Activated naive CD8-positive, alpha-beta T cell (primary cell): ENCODE measurements at regions not wholly inside any gene's neighbourhood (a gene's known extent, or its start where the extent isn't known, plus 50 kb on each side); places are given as distances from the start of the nearest gene placed in this dataset.
"Not testable (repeated sequence)": the region's sequence is repeated elsewhere in the genome, so short reads cannot be mapped to it uniquely, and the experiment has no call there.

Experiments
- H3K27ac Mint-ChIP-seq: one replicate; pipeline ENCODE4 v1.8.0; 2021; ENCODE audit warnings: mixed read lengths
- H3K27me3 Mint-ChIP-seq: one replicate; pipeline ENCODE4 v1.8.0; 2021; ENCODE audit warnings: mixed read lengths
- H3K36me3 Mint-ChIP-seq: one replicate; pipeline ENCODE4 v1.8.0; 2021; ENCODE audit warnings: mixed read lengths
- H3K4me1 Mint-ChIP-seq: one replicate; pipeline ENCODE4 v1.8.0; 2021; ENCODE audit warnings: low read depth, mixed read lengths
- H3K4me3 Mint-ChIP-seq: one replicate; pipeline ENCODE4 v1.8.0; 2021; ENCODE audit warnings: mild to moderate bottlenecking, mixed read lengths
- H3K9me3 Mint-ChIP-seq: one replicate; pipeline ENCODE4 v1.8.0; 2021; ENCODE audit warnings: low read depth, mixed read lengths

DNA sequence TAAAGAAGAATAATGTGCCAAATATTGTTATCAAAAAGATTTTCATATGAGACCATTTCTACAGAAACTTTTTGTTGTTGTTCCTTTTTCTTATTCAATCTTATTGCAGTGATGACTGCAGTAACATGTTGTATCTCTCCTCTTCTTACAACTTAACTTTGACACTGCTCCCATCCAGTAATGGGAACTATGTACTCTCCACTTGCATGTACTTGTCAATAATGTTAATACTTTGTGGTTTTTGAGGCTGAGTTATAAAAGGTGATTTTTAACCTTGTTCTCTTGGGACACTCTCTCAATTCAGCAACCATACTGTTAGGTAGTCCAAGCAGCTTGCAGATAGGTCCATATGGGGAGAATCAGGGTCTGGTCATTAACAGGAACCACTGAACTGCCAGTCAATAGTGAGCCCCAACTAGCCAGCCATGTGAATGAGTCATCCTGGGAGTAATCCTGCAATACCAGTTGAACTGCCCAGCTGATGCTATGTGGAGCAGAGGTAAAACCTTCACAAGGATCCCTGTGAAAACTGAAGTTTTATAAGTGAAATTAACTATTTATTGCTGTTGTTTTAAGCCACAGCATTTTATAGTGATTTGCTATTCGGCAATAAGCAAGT lies 199.6 kb upstream of the DAB2 start:
- peaks cover 9% of the 10 kb centered on the region for H3K27me3 Mint-ChIP-seq

DNA sequence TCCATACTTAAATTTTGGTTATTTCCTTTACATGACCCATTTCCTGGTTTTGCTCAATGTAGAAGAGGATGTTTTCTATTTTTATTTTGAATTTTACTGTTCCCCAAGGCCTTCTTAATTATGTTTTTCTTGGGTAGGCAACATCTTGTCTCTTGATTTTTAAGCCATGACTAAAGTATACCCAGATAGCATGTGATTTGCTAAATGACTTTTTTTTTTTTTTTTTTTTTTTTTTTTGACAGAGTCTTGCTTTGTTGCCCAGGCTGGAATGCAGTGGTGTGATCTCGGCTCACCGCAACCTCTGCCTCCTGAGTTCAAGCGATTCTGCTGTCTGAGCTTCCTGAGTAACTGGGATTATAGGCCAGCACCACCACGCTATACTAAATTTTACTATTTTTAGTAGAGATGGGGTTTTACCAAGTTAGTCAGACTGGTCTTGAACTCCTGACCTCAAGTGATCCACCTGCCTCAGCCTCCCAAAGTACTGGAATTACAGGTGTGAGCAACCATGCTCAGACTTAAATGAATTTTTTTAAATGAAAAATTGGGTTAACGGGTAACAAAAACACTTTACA lies 198.6 kb upstream of the DAB2 start:
- Mint-ChIP-seq H3K36me3 (no peaks in the 10 kb centered on the region), H3K27ac (no peak overlapping the region), H3K4me1 (no peaks in the 10 kb centered on the region), H3K4me3 (no peak overlapping the region), H3K27me3 (peaks cover 6% of the 10 kb centered on the region), H3K9me3 (no peaks in the 10 kb centered on the region)

More for the DNA sequence above, 199.6 kb upstream of the DAB2 start:
- Mint-ChIP-seq H3K27ac (no peak overlapping the region), H3K9me3 (no peaks in the 10 kb centered on the region), H3K36me3 (no peaks in the 10 kb centered on the region), H3K4me3 (no peak overlapping the region), H3K4me1 (no peaks in the 10 kb centered on the region)

DNA sequence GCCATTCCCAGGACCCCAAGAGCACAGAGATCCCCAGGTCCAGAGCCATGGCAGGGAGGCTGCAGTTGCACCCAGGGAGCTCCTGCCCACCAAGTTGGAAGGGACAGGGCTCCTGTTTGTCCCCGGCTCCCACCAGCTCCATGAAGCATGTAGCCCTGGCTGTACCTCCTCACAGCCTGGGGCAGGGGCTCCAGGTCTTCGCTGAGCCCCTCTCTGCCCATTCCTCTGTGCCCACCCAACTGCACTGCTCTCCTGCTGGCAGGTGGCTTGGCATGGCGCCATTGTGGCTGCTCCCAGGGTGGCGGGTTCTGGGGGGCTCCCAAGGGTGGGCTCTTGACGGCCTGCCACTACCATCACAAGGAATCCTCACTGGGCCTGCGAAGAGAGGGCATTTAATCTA lies 197.5 kb upstream of the DAB2 start:
- H3K9me3 Mint-ChIP-seq: no peaks in the 10 kb centered on the region
- no peak overlapping the region for H3K4me3 Mint-ChIP-seq
- H3K4me1 Mint-ChIP-seq: no peaks in the 10 kb centered on the region
- no peaks in the 10 kb centered on the region for H3K36me3 Mint-ChIP-seq
- no peak overlapping the region for H3K27ac Mint-ChIP-seq
- peaks cover 4% of the 10 kb centered on the region for H3K27me3 Mint-ChIP-seq

DNA sequence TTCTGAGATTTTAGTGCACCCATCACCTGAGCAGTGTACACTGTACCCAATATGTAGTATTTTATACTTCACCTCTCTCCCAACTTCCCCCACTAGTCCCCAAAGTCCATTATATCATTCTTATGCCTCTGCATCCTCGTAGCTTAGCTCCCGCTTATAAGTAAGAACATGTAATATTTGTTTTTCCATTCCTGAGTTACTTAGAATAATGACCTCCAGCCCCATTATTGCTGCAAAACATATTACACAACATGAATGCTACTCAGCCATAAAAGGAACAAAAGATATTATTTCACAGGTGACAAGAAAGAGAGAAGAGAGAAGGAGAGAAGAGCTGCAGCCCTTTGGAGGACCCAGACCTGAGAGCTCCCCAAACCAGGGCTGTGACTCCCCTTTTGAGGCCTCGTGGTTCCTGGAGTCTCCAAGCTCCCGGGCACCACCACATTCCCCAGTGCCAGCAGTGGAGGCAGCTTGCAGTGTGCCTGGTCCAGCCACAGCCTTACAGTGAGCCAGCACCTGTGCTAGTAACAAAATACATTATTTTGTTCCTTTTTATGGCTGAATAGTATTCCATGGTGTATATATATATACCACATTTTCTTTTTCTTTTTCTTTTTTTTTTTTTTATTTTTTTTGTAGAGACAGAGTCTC lies 194.5 kb upstream of the DAB2 start:
- Mint-ChIP-seq H3K27me3 (peaks cover 2% of the 10 kb centered on the region), H3K4me3 (no peak overlapping the region), H3K9me3 (no peaks in the 10 kb centered on the region), H3K27ac (no peak overlapping the region), H3K36me3 (no peaks in the 10 kb centered on the region), H3K4me1 (no peaks in the 10 kb centered on the region)

DNA sequence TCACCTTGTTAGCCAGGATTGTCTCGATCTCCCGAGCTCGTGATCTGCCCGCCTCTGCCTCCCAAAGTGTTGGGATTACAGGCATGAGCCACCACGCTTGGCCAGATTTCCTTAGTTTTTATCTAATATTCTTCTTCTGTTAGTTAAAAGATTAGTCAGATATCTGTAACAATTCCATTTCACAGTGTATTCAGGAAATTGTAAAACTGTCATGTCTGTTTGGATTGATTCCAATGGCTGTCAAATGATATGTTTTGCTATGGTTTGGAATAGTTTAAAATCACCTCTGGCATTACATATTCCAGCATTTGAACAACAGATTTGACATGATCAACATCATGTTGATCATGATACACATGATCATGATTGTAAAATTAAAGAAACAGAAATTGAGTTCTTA lies 193.6 kb upstream of the DAB2 start:
- H3K4me1 Mint-ChIP-seq: no peaks in the 10 kb centered on the region
- no peaks in the 10 kb centered on the region for H3K9me3 Mint-ChIP-seq
- H3K4me3 Mint-ChIP-seq: no peak overlapping the region
- H3K27me3 Mint-ChIP-seq: peaks cover 1% of the 10 kb centered on the region
- H3K36me3 Mint-ChIP-seq: no peaks in the 10 kb centered on the region
- H3K27ac Mint-ChIP-seq: no peak overlapping the region

DNA sequence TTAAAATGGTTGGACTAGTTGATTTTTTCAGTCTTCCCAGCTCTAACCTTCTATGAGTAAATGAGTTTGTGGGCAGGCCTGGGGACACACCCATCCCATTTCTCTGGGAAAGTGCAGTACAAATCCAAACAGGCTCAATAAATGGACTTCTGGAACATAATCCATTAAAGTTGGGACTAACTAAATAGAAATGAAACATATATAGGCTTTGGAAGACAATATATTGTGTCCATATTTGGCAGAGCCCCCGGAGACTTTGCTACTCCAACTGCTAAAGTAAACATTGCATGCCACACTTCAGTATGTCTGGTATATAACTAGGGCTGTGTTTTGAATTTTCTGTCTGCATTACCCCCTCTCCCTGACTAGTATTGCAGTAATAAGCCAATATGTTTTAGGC lies 191.4 kb upstream of the DAB2 start:
- Mint-ChIP-seq H3K27me3 (peaks cover 4% of the 10 kb centered on the region), H3K4me1 (no peaks in the 10 kb centered on the region), H3K27ac (no peak overlapping the region), H3K9me3 (no peaks in the 10 kb centered on the region), H3K36me3 (no peaks in the 10 kb centered on the region), H3K4me3 (no peak overlapping the region)

DNA sequence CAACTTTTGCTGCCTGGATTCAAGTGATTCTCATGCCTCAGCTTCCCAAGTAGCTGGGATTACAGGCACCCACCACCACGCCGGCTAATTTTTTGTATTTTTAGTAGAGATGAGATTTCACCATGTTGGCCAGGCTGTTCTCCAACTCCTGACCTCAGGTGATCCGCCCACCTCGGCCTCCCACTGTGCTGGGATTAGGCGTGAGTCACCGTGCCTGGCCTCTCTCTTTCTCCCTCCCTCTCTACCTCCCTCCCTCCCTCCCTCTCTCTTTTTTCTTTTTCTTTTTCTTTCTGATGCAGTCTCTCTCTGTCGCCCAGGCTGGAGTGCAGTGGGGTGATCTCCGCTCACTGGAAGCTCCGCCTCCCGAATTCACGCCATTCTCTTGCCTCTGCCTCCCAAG lies 186.3 kb upstream of the DAB2 start:
- not testable (repeated sequence) for H3K27ac Mint-ChIP-seq, H3K36me3 Mint-ChIP-seq, H3K27me3 Mint-ChIP-seq, H3K9me3 Mint-ChIP-seq, H3K4me1 Mint-ChIP-seq, H3K4me3 Mint-ChIP-seq

DNA sequence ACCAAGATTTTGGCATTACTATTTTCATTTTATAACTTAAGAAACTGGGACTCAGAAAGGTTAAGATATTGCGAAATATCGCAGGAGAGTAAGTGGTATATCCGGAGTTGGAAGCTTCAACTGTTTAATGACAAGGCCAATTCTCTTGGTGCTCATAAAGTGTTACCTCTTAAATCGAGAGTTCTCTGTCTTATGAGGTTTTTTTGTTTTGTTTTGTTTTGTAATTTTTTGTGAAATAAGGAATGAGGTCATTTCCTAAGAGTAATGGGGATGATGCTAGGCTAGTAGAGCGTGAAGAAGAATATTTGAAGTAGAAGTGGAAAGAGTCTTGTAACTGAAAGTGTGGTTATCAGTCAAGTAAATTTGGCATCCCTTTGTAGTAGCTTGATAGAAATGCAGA lies 183.2 kb upstream of the DAB2 start:
- Mint-ChIP-seq H3K36me3 (no peaks in the 10 kb centered on the region), H3K27me3 (peaks cover 7% of the 10 kb centered on the region), H3K4me3 (no peak overlapping the region), H3K9me3 (no peaks in the 10 kb centered on the region), H3K4me1 (no peaks in the 10 kb centered on the region), H3K27ac (no peak overlapping the region)

DNA sequence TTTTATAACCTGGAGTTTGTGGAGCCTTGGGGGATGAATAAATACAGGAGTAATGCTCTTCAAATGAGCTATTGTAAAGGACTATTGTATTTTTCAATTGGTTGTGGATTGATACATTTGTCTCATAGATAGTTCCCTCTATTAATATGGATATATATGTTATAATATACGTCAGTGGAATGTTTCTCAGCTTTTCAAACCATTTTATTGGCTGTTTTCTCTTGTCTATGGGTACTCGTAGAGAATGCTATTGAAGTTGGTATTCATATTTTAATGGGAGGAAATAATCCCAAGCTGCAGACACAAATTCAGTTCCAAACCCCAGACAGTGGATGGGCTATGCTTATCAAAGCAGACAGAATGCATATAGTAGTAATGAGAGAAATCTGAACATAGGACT lies 181.8 kb upstream of the DAB2 start:
- Mint-ChIP-seq H3K27ac (no peak overlapping the region), H3K36me3 (no peaks in the 10 kb centered on the region), H3K4me3 (no peak overlapping the region), H3K9me3 (no peaks in the 10 kb centered on the region), H3K27me3 (peaks cover 10% of the 10 kb centered on the region), H3K4me1 (no peaks in the 10 kb centered on the region)

DNA sequence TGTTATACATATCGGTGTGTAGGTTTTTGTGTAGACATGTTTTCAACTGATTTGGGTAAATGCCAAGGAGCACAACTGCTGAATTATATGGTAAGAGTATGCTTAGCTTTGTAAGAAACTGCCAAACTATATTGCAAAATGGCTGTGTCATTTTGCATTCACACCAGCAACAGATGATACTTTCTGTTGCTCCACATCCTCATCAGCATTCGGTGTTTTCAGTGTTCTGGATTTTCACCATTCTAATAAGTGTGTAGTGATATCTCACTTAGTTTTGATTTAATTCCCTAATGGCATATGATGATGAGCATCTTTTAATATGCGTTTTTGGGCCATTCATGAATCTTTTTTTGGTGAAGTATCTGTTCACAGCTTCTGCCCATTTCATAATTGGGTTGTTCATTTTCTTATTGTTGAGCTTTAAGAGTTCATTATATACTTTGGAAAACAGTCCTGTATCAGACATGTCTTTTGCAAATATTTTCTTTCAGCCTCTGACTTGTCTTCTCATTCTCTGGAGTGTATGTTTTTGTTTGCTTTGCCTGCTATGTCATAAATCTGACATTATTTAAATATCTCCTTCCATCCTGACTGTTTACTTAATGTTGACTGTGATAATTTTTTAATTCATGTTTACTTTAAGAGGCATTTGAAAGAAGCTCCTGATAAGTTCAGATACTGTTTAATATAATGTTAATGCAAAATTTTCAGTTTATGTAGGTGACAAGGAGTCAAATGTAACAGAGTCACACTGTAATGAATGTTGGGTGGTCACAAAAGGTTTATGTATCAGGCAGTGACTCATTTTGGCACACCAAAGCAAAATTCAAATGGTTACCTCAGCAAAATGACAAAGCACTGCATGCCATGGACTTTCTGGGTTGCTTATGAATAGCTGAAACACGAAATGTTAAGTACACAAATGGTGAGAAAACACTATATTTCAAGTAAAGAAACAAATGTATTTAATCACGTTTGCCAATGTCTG lies 181.1 kb upstream of the DAB2 start:
- Mint-ChIP-seq H3K9me3 (no peaks in the 10 kb centered on the region), H3K27me3 (peaks cover 10% of the 10 kb centered on the region), H3K27ac (no peak overlapping the region), H3K36me3 (no peaks in the 10 kb centered on the region), H3K4me3 (no peak overlapping the region), H3K4me1 (no peaks in the 10 kb centered on the region)

DNA sequence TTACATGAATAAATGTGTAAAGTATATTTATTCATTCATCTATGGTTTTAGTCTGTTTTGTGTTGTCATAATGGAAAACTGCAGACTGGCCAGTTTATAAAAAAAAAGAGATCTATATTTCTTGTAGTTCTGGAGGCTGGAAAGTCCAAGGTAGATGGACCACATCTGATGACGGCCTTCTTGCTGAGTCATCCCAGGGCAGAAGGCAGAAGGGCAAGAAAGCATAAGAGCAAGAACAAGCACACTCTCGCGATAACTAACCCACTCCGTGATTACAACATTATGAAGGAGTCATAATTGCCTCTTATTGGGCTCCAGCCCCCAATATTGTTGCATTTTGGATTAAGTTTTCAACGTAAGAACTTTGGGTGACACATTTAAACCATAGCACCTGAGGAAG lies 180.4 kb upstream of the DAB2 start:
- Mint-ChIP-seq H3K9me3 (no peaks in the 10 kb centered on the region), H3K27ac (no peak overlapping the region), H3K4me3 (no peak overlapping the region), H3K4me1 (no peaks in the 10 kb centered on the region), H3K36me3 (no peaks in the 10 kb centered on the region), H3K27me3 (peaks cover 10% of the 10 kb centered on the region)

DNA sequence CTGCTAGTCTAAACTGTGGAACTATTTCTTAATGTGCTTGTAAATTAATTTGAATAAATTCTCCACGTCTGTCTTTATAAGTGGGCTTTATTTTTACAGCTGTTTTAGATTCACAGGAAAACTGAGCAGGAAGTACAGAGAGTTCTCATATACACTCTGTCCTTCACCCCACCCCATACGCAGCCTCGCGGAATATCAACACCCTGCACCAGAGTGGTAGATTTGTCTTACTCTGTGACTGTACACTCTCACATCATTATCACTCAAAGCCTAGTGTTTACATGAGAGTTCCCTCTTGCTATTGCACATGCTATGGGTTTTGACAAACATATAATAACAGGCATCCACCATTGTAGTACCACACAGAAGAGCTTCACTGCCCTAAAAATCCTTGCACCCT lies 179.7 kb upstream of the DAB2 start:
- Mint-ChIP-seq H3K27ac (no peak overlapping the region), H3K27me3 (peaks cover 7% of the 10 kb centered on the region), H3K9me3 (no peaks in the 10 kb centered on the region), H3K4me3 (no peak overlapping the region), H3K4me1 (no peaks in the 10 kb centered on the region), H3K36me3 (no peaks in the 10 kb centered on the region)

DNA sequence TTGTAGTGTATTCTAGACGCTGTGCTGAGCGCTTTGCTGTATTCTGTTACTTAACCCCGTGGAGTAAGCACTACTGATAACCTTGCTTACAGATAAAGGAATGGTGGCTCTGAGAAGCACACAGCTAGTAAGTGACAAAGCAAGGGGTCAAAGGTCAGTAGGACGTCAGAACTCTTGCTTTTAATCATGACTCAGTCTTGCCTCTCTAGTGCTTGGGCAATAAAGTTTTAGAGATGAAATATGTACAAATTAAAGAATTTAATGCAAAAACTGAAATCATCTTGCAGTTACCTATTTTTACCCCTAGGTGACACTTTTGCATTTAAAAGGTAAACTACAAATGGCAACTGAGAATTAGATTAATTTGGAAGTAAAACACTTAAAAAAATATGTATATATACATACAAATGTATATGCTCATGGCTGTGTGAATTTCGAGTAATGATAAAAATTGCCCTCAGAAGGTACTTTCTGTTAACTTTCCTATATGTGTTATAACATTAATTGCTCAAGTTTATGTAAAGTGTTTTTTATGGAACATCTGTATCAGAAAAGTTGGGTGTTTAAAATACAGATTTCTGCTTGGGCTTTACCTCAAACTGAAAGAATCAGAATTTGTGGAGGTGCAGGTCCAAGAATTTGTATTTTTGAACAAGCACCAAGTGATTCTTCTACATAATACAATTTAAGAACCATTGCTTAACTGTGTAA lies 175.1 kb upstream of the DAB2 start:
- Mint-ChIP-seq H3K9me3 (no peaks in the 10 kb centered on the region), H3K4me3 (no peak overlapping the region)

DNA sequence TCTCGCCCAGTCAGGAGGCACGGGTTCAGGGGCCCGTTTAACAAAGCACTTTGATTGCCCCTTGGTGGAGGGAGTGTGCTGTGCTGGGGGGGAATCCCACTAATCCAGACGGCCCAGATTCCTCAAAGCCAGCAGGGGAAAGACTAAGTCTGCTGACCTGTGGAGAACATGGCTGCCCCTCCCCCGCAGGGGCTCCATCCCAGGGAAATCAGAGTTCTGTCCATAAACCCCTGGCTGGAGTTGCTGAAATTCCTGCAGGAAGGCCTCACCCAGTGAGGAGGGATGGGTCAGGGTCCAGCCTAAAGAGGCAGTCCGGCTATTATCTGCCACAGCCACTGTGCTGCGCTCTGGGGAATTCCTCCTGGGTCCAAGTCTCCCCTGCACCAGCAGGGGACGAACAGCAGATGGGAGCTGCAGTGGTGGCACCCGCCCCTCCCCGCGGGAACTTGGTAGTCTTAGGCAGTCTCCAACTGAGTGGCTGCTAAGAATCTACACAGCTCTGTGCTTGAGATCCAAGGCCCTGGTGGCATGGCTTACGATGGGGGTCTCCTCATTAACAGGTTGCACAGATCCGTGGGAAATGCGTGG lies 174.0 kb upstream of the DAB2 start:
- Mint-ChIP-seq H3K36me3 (no peaks in the 10 kb centered on the region), H3K27ac (no peak overlapping the region), H3K4me3 (no peak overlapping the region), H3K27me3 (peaks cover 14% of the 10 kb centered on the region), H3K4me1 (no peaks in the 10 kb centered on the region), H3K9me3 (no peaks in the 10 kb centered on the region)

More for the DNA sequence above, 175.1 kb upstream of the DAB2 start:
- H3K27me3 Mint-ChIP-seq: peaks cover 18% of the 10 kb centered on the region
- no peaks in the 10 kb centered on the region for H3K36me3 Mint-ChIP-seq
- no peaks in the 10 kb centered on the region for H3K4me1 Mint-ChIP-seq
- no peak overlapping the region for H3K27ac Mint-ChIP-seq
